HL-60/S4 treated with retinoic acid at 250 ng/mL for 4 days and 3 days (cell line): ENCODE measurements at regions not wholly inside any gene's neighbourhood (a gene's known extent, or its start where the extent isn't known, plus 50 kb on each side); places are given as distances from the start of the nearest gene placed in this dataset.
"Not testable (repeated sequence)": the region's sequence is repeated elsewhere in the genome, so short reads cannot be mapped to it uniquely, and the experiment has no call there.

ENCODE experiments used
- in situ Hi-C: fragments of 300-500 bp; cut with MboI; formaldehyde crosslinking; loops from 2 replicates; pipeline ENCODE4 v1.7.0; 2022; ENCODE audit warnings: low sequenced_read_pairs

DNA sequence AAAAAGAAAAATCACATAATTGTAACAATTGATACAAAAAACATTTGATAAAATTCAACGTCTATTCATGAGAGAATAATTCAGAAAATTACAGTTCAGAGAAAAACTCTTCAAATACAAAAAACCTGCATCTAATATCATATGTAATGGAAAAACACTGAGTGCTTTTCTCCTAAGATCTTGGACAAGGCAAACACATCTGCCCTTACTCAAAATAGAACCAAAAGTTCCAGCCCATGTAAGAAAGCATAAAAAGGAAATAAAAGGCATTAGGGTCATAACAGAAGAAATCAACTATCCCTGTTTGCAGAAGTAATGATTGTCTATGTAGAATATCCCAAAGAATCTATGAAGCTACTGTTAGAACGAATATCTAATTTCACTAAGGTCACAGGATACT, 721.4 kb downstream of the RFPL4B start:
- in situ Hi-C loops = no loop called here

GRCh38 chr6:113070681-113071080, 723.6 kb downstream of the RFPL4B start:
- in situ Hi-C loops = not testable (repeated sequence)

DNA sequence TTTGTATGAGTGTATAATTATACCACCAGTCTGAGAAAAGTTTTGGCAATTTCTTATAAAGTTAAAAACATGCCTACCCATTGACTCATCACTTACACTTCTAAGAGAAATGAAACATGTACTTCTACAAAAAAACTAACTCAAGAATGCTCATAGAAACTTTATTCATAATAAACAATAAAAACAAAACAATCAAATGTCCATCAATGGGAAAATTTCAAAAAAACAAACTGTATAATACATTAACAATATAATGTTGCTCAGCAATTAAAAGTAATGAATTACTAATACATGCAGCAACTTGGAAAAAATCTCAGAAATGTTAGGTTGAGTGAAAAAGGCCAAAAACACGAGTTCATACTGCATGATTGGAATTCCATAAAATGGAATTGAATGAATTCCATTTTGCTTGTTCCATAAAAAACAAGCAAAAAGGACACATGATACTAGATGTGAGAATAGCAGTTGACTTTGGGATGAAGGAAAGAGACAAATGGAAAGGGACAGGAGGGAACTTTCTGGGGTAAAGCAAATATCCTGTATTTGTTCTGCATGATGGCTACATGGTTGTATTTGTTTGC, 726.6 kb downstream of the RFPL4B start:
- in situ Hi-C loops = no loop called here

- in situ Hi-C loops = no loop called here
Measured at GRCh38 chr6:113076116-113076515, 729.0 kb downstream of the RFPL4B start.

DNA sequence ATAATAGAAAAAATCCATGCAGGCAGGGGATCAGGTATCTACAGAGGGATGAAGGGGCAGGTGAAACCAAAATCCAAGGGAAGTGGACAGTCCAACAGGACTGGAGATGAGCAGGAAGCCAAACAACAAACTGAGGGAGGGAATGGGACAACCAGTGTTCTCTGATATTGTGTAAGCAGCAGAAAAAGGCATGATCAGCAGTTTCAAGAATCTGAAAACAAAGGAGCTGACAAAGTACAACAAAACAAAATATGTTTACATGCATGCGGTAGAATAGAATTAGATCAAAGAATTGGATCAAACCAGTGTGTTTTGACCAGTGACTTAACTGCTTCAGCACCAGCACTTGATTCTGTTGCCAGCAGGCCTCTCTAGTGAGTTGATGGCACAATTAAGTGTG, 729.7 kb downstream of the RFPL4B start:
- in situ Hi-C loops = no loop called here

DNA sequence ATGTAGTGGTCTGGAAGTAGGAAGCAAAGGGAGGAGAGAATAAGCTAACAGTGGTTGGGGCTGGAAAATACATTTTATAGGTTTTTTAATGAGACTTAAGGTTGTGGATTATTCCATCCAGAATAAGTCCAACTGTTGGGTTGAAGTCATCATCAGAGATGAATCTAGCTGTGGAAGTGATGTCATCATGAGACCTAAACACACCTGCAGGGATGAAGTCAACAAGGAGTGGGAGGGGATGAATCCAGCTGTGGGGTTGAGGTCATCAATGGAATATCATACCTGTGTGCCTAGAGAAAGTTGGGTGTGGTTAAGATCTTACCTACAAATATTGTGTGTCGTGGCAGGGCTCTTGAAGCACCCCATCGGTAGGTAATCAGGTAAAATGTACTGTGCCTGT, 730.7 kb downstream of the RFPL4B start:
- in situ Hi-C loops = no loop called here

GRCh38 chr6:113078791-113079190, 731.7 kb downstream of the RFPL4B start:
- in situ Hi-C loops = no loop called here

GRCh38 chr6:113082745-113083144, 735.6 kb downstream of the RFPL4B start:
- in situ Hi-C loops = no loop called here

DNA sequence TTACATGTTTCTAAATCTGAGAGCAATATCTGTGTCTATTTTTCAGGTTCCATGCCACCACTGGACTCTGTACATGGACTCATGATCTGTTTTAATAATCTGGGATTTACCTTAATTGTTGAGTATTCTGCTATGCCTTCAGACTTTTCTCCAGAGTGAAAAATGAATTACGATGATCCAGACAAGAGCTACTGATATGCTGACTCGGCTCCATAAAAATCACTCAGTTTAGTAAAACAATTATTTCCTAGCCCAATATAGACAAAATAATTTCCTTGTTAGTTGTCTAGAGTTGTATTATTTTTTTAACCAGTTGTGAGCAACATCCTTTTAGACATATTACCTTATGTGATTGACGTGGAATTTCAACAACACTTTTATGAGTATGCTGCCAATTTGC, 736.8 kb downstream of the RFPL4B start:
- in situ Hi-C loops = no loop called here

- in situ Hi-C loops = no loop called here
Measured at GRCh38 chr6:113089056-113089455, 741.9 kb downstream of the RFPL4B start.

DNA sequence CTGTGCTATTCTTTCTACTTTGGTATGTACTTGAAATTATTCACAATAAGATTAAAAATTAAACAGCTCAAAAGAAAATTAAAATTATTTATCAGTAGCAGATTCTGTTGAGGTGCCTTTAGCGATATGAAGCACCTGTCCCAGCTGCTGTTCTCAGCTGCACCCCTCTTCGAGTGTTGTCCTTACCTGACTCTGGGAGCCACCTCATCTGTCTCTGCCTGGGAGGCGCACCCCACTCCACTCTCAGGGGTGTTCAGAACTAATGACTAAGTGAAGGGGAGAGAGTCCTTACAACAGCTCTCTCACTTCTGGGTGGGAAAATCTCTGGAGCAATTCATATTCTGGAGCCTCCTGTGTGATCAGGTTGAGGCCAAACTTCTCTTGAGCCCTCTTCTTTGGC, 745.7 kb downstream of the RFPL4B start:
- in situ Hi-C loops = no loop called here

- in situ Hi-C loops = no loop called here
Measured at GRCh38 chr6:113094779-113095178, 747.6 kb downstream of the RFPL4B start.

DNA sequence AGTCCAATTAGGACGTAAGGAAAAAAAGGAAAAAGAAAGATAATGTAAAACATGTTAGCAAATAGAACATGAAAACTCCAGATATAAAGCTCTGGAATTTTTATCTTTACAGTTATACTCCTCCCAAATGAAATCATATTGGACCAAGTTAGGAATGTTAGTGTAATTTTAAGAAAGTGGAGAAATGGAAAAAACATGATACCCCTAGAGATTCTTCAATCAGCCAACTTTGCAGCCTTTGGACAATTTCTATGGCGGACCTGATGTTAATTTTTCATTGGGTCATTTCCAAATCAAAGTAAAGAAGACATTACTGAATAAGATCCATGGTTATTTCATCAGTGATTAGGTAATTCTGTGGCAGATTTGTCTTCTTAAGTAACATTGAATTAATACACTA, 748.7 kb downstream of the RFPL4B start:
- in situ Hi-C loops = no loop called here

DNA sequence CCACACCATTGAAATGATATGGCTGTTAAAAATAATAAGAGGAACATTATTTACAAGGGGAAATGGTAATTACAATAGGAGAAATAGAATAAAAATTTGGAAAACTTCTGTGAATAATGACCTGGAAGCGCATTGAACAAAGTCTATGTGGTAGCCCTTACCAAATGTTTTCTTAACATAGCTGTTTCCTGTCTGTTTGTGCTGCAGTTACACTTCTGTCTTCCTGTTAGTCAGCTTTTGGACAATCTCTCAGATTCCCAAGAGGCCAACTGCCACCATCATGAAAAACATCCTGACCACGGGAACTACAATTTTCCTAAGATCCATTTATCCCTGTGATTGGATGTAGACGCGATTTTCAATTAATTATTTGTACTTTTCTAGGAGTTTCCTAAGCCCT, 754.4 kb upstream of the MARCKS start:
- in situ Hi-C loops = no loop called here

DNA sequence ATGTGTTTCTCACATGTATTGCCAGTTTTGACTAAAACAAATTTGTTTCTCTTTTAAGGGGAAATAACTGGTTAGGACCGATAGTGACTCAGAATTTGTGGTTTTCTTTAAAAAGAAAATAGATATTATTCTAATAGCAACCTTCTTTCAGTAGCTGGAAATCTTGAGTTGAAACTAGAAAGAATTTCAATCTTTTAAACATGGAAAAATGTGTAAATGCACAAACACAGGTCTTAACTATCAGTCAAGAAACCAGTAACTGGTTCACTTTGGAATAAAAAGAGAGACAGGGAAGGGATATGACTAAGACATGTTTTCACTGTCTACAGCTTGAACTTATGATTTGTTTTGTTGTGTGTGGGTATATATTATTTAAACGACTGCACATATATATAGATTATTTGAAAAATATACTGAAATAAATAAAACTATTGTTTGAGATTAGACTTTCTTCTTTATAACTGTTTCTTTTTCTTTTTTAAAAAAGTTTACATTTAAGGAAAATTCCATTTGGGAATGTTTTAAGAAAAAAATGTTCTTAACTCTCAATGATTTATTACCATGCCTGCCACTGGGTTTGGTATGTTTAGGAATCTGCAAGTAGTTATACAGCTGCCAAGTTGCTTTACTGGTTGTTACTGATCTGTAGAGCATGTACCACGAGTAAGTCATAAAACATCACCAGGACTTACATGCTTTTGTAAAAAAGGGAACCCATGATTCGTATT, 753.3 kb upstream of the MARCKS start:
- in situ Hi-C loops = no loop called here

DNA sequence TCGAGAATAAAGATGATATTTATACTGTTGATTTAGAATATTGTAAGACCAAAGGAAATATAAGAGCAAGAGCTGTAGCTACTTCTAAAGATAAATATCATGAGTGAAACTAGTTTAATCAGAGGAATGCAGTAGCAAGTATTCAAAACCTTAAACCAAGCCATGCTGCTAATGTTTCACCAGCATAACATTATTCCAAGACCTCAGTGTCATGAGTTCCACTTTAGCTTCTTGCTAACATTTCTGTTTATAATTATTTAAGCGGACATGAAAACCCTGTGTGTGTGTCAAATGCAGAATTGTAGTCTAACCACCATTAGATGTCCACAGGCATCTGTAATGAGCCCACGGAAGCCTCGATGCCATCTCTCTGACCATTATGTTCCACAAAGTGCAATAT, 752.6 kb upstream of the MARCKS start:
- in situ Hi-C loops = no loop called here

GRCh38 chr6:113104951-113105350, 752.2 kb upstream of the MARCKS start:
- in situ Hi-C loops = no loop called here

- in situ Hi-C loops = no loop called here
Measured at GRCh38 chr6:113110211-113110610, 746.9 kb upstream of the MARCKS start.

GRCh38 chr6:113111550-113111949, 745.6 kb upstream of the MARCKS start:
- in situ Hi-C loops = no loop called here

- in situ Hi-C loops = no loop called here
Measured at GRCh38 chr6:113112086-113112485, 745.1 kb upstream of the MARCKS start.

GRCh38 chr6:113115196-113115595, 741.9 kb upstream of the MARCKS start:
- in situ Hi-C loops = no loop called here

- in situ Hi-C loops = no loop called here
Measured at GRCh38 chr6:113120224-113120581, 736.9 kb upstream of the MARCKS start.
